Spleen (tissue), 7 donors: ENCODE measurements at regions not wholly inside any gene's neighbourhood (a gene's known extent, or its start where the extent isn't known, plus 50 kb on each side); places are given as distances from the start of the nearest gene placed in this dataset.

Source experiments
- CTCF ChIP-seq, 11 experiments: fragments of 200-600 bp in 7 of 11; fragments of 450-650 bp in 4 of 11; sonication (generic) in 4 of 11; IDR thresholded peaks in 8 of 11; conservative IDR thresholded peaks in 3 of 11; 1 replicate in 7 of 11; 2 replicates in 4 of 11; pipeline versions ENCODE4 v1.4.0 to v1.8.0; 2016 to 2021; ENCODE audit warnings: antibody characterized with exemption in 11 of 11, inconsistent platforms in 4 of 11, mild to moderate bottlenecking in 1 of 11
- POLR2AphosphoS5 ChIP-seq, 3 donors: sonication (generic); formaldehyde crosslinking; IDR thresholded peaks; one replicate each; pipeline ENCODE4 v1.5.1; 2017; ENCODE audit warnings: antibody characterized with exemption in 3 of 3
- donor health status: DM: no; HTN: no; CAD: no; lungs with moderate emphysema.
- donor health status: DM: no; HTN: no; CAD: no.
- donor health status: DM: no; HTN: no; CAD: no.

GRCh38 chr12:96130396-96131059 lies 63.6 kb upstream of the ELK3 start:
- TF ChIP-seq POLR2AphosphoS5 (IDR thresholded peaks at IDR 0.05) (peak in 1 of 3 donors; percentile 19), CTCF (IDR thresholded peaks at IDR 0.05 in 8 of 11, conservative IDR thresholded peaks at IDR 0.05 in 3 of 11) (peak in 1 of 11 experiments; percentile 23)
